H1 (cell line): ENCODE measurements at regions not wholly inside any gene's neighbourhood (a gene's known extent, or its start where the extent isn't known, plus 50 kb on each side); places are given as distances from the start of the nearest gene placed in this dataset.

Experiments used
- CTCF ChIA-PET: fragments of 300-600 bp; sonication (Branson Sonifier 250); formaldehyde crosslinking; loops from one replicate; lab custom pipeline; 2021; ENCODE audit not compliant: partially characterized antibody; lab: Charles Lee
- POLR2A ChIA-PET: fragments of 300-600 bp; sonication (Branson Sonifier 250); formaldehyde crosslinking; loops from one replicate; lab custom pipeline; 2021; ENCODE audit warnings: inconsistent platforms; ENCODE audit not compliant: partially characterized antibody; lab: Charles Lee
- DNase-seq, 2 experiments: peaks; one replicate each; pipeline versions ENCODE4 v3.0.0 to v3.0.0-alpha.2; 2010 to 2022; ENCODE audit warnings: low spot score in 2 of 2, low read depth in 1 of 2, mixed read lengths in 1 of 2
- FAIRE-seq: peaks from 2 replicates; lab custom pipeline; 2011; peaks lifted over from hg19 to GRCh38; lab: Jason Lieb, UNC
- H2AFZ ChIP-seq: 2 replicates; pipeline ENCODE4 v1.8.1; 2012; ENCODE audit warnings: low read length, inconsistent platforms
- H2AK5ac ChIP-seq: 2 replicates; pipeline ENCODE4 v1.6.1; 2013; ENCODE audit warnings: low read depth, low read length
- H2BK120ac ChIP-seq: replicated peaks from 2 replicates; pipeline ENCODE3; 2013; ENCODE audit warnings: low read depth, low read length, inconsistent platforms
- H2BK12ac ChIP-seq: 2 replicates; pipeline ENCODE4 v1.6.1; 2013; ENCODE audit warnings: low read depth, low read length
- H2BK15ac ChIP-seq: 2 replicates; pipeline ENCODE4 v1.6.1; 2013; ENCODE audit warnings: low read length
- H2BK20ac ChIP-seq: 2 replicates; pipeline ENCODE4 v1.6.1; 2013; ENCODE audit warnings: low read length
- H2BK5ac ChIP-seq: 2 replicates; pipeline ENCODE4 v1.6.1; 2013; ENCODE audit warnings: low read depth, low read length
- H3K14ac ChIP-seq: 2 replicates; pipeline ENCODE4 v1.6.1; 2013; ENCODE audit warnings: inconsistent platforms; ENCODE audit not compliant: insufficient read length
- H3K18ac ChIP-seq: 2 replicates; pipeline ENCODE4 v1.6.1; 2013; ENCODE audit warnings: low read length; ENCODE audit errors: extremely low read depth
- H3K23ac ChIP-seq: 2 replicates; pipeline ENCODE4 v1.6.1; 2013; ENCODE audit warnings: inconsistent platforms; ENCODE audit not compliant: insufficient read length
- H3K23me2 ChIP-seq: 2 replicates; pipeline ENCODE4 v1.6.1; 2013; ENCODE audit warnings: low read depth, low read length
- H3K27ac ChIP-seq: 2 replicates; pipeline ENCODE4 v1.6.1; 2011; ENCODE audit warnings: low read depth, low read length, inconsistent platforms
- H3K27me3 ChIP-seq, 4 experiments: replicated peaks in 1 of 4; 1 replicate in 1 of 4; 2 replicates in 3 of 4; pipeline versions ENCODE4 v1.6.1 to v1.8.1; 2011 to 2013; ENCODE audit warnings: low read length in 3 of 4, mild to moderate bottlenecking in 3 of 4, inconsistent platforms in 2 of 4, mixed read lengths in 2 of 4, moderate library complexity in 1 of 4; ENCODE audit not compliant: control insufficient read depth in 3 of 4, insufficient read depth in 3 of 4; ENCODE audit errors: extremely low read depth in 1 of 4
- H3K36me3 ChIP-seq, 4 experiments: 2 replicates each; pipeline versions ENCODE4 v1.6.1 to v1.8.1; 2011 to 2013; ENCODE audit warnings: mild to moderate bottlenecking in 4 of 4, low read length in 3 of 4, moderate library complexity in 2 of 4, control low read depth in 1 of 4, inconsistent platforms in 1 of 4; ENCODE audit not compliant: insufficient read depth in 4 of 4, control insufficient read depth in 2 of 4
- H3K4ac ChIP-seq: replicated peaks from 2 replicates; pipeline ENCODE3; 2013; ENCODE audit warnings: low read length, low read depth, mixed read lengths, inconsistent platforms; ENCODE audit not compliant: insufficient read length
- H3K4me1 ChIP-seq, 4 experiments: replicated peaks in 1 of 4; 1 replicate in 1 of 4; 2 replicates in 3 of 4; pipeline versions ENCODE4 v1.6.1 to v1.8.1; 2011 to 2013; ENCODE audit warnings: low read length in 3 of 4, inconsistent platforms in 2 of 4, mixed read lengths in 1 of 4; ENCODE audit not compliant: insufficient read depth in 4 of 4, control insufficient read depth in 3 of 4
- H3K4me2 ChIP-seq, 2 experiments: 2 replicates each; pipeline versions ENCODE4 v1.6.1 to v1.8.1; 2011 to 2013; ENCODE audit warnings: low read depth in 2 of 2, low read length in 2 of 2, control low read depth in 1 of 2, inconsistent platforms in 1 of 2, mild to moderate bottlenecking in 1 of 2; ENCODE audit not compliant: insufficient read depth in 1 of 2
- H3K4me3 ChIP-seq, 4 experiments: fragments of 200-600, 300-600 bp in 1 of 4; sonication (generic), shearing (Covaris generic), sonication (Bioruptor Twin) in 1 of 4; 2 replicates each; pipeline versions ENCODE4 v1.5.1 to v1.8.1; 2011 to 2016; ENCODE audit warnings: low read length in 4 of 4, low read depth in 3 of 4, control low read depth in 2 of 4, inconsistent platforms in 2 of 4, mild to moderate bottlenecking in 2 of 4, mixed read lengths in 1 of 4, moderate library complexity in 1 of 4; ENCODE audit not compliant: insufficient read depth in 2 of 4; ENCODE audit errors: extremely low read depth in 1 of 4
- H3K56ac ChIP-seq: replicated peaks from 2 replicates; pipeline ENCODE3; 2013; ENCODE audit warnings: low read depth, mild to moderate bottlenecking, mixed read lengths, low read length, inconsistent platforms; ENCODE audit not compliant: insufficient read length
- H3K79me1 ChIP-seq: 2 replicates; pipeline ENCODE4 v1.6.1; 2013; ENCODE audit warnings: low read depth, low read length, control low read depth
- H3K79me2 ChIP-seq, 2 experiments: 2 replicates each; pipeline versions ENCODE4 v1.6.1 to v1.8.1; 2012 to 2013; ENCODE audit warnings: low read length in 2 of 2, mild to moderate bottlenecking in 2 of 2, inconsistent platforms in 1 of 2; ENCODE audit not compliant: insufficient read depth in 2 of 2, control insufficient read depth in 1 of 2
- H3K9ac ChIP-seq, 4 experiments: replicated peaks in 1 of 4; 1 replicate in 1 of 4; 2 replicates in 3 of 4; pipeline versions ENCODE4 v1.6.1 to v1.8.1; 2011 to 2013; ENCODE audit warnings: low read depth in 3 of 4, low read length in 3 of 4, control low read depth in 2 of 4, mild to moderate bottlenecking in 2 of 4, moderate library complexity in 2 of 4, inconsistent platforms in 1 of 4; ENCODE audit errors: extremely low read depth in 1 of 4
- H3K9me3 ChIP-seq, 2 experiments: 2 replicates each; pipeline versions ENCODE4 v1.6.1 to v1.8.1; 2012 to 2013; ENCODE audit warnings: mild to moderate bottlenecking in 2 of 2, moderate library complexity in 2 of 2, control low read depth in 1 of 2, inconsistent platforms in 1 of 2, low read depth in 1 of 2, low read length in 1 of 2, mixed read lengths in 1 of 2; ENCODE audit not compliant: insufficient read depth in 2 of 2
- H4K20me1 ChIP-seq, 2 experiments: replicated peaks in 1 of 2; 2 replicates each; pipeline versions ENCODE3 to v1.8.1; 2011 to 2013; ENCODE audit warnings: inconsistent platforms in 2 of 2, low read length in 2 of 2, mild to moderate bottlenecking in 1 of 2; ENCODE audit not compliant: insufficient read depth in 2 of 2, control insufficient read depth in 1 of 2
- H4K5ac ChIP-seq: 2 replicates; pipeline ENCODE4 v1.6.1; 2013; ENCODE audit warnings: low read length, low read depth, mixed read lengths, inconsistent platforms; ENCODE audit not compliant: insufficient read length
- H4K8ac ChIP-seq: 2 replicates; pipeline ENCODE4 v1.8.0; 2013; ENCODE audit warnings: mild to moderate bottlenecking, moderate library complexity, low read length, inconsistent platforms; ENCODE audit not compliant: insufficient read depth; ENCODE audit errors: extremely low read depth
- H4K91ac ChIP-seq: replicated peaks from 2 replicates; pipeline ENCODE3; 2013; ENCODE audit warnings: low read length, mixed read lengths, inconsistent platforms; ENCODE audit not compliant: insufficient read length
- BACH1 ChIP-seq: IDR thresholded peaks from 2 replicates; pipeline ENCODE4 v1.6.1; 2012; ENCODE audit warnings: low read length, improper control_type of control experiment
- CEBPB ChIP-seq: IDR thresholded peaks from 2 replicates; pipeline ENCODE4 v1.6.1; 2012; ENCODE audit warnings: low read depth, low read length
- CHD2 ChIP-seq: IDR thresholded peaks from 2 replicates; pipeline ENCODE4 v1.6.1; 2012; ENCODE audit warnings: low read length, improper control_type of control experiment
- CTCF ChIP-seq, 3 experiments: IDR thresholded peaks; 1 replicate in 2 of 3; 2 replicates in 1 of 3; pipeline versions ENCODE4 v1.5.1 to v1.6.1; 2011; ENCODE audit warnings: low read length in 3 of 3, mild to moderate bottlenecking in 3 of 3, inconsistent platforms in 2 of 3, low read depth in 1 of 3, moderate library complexity in 1 of 3; ENCODE audit not compliant: insufficient read depth in 1 of 3; ENCODE audit errors: control extremely low read depth in 1 of 3
- E2F6 ChIP-seq: IDR thresholded peaks from 2 replicates; pipeline ENCODE4 v1.6.1; 2012; ENCODE audit warnings: inconsistent platforms
- FOSL1 ChIP-seq: IDR thresholded peaks from 2 replicates; pipeline ENCODE4 v1.6.1; 2011; ENCODE audit warnings: mild to moderate bottlenecking, low read depth, low read length, moderate library complexity; ENCODE audit not compliant: insufficient read depth
- PHF8 ChIP-seq: fragments of 200-600 bp; sonication (generic); conservative IDR thresholded peaks from 2 replicates; pipeline ENCODE4 v1.7.1; 2012; ENCODE audit warnings: low read depth, mild to moderate bottlenecking, inconsistent platforms, low read length, moderate library complexity
- RAD21 ChIP-seq, 2 experiments: IDR thresholded peaks in 1 of 2; conservative IDR thresholded peaks in 1 of 2; 2 replicates each; pipeline ENCODE4 v1.6.1; 2011; ENCODE audit warnings: low read depth in 2 of 2, low read length in 2 of 2, improper control_type of control experiment in 1 of 2, inconsistent platforms in 1 of 2, mild to moderate bottlenecking in 1 of 2, moderate library complexity in 1 of 2
- RBBP5 ChIP-seq: IDR thresholded peaks from 2 replicates; pipeline ENCODE4 v1.7.1; 2012; ENCODE audit warnings: low read depth, mild to moderate bottlenecking, inconsistent platforms, low read length, moderate library complexity, borderline replicate concordance
- SP2 ChIP-seq: IDR thresholded peaks from 2 replicates; pipeline ENCODE4 v1.6.1; 2012; ENCODE audit warnings: mild to moderate bottlenecking, low read length, inconsistent platforms
- WGBS, 2 experiments: shearing (Covaris generic) in 1 of 2; methylation state at CpG; one replicate each; pipeline versions ENCODE4 v1.1.6 to v1.1.7; 2013 to 2015; ENCODE audit warnings: low lambda C conversion rate in 2 of 2, mixed read lengths in 2 of 2, inconsistent platforms in 1 of 2, low coverage in 1 of 2, missing lambda C conversion rate in 1 of 2; ENCODE audit not compliant: insufficient replicate concordance in 2 of 2, insufficient coverage in 1 of 2, insufficient read length in 1 of 2; ENCODE audit errors: extremely low coverage in 1 of 2, missing lambda C conversion rate in 1 of 2; 5-methylcytosine and 5-hydroxymethylcytosine counted together

DNA sequence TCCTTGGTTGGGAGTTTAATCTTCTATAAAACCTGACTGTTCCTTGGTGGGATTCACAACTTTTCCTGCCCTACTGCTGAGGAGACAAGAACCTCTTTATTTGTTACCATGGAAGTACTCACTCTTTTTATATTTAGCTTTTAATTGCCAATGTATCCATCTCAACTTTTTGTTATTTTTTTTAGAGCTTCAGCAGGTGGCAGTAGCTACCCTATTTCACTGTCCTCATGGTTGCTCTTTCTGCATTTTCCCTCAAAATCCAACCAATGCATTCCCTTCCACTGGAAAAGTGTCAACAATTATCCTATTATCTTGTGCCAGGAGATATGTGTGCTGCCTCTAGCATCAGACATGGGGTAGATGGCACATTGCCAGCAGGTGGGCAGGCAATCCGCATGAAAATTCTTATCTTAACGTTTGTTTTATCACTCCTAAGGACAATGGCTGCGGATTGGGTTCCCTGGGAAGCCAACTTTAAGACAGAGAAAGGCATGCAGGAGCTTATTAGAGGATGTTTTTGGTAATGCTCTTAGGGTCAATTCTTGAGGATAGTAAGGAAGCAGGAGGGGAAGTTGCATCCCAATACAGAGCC lies 406.4 kb downstream of the SNAPC1 start:
- H3K23me2 ChIP-seq = no peaks in the 10 kb centered on the region
- H3K4ac ChIP-seq = no peak overlapping the region
- no peak overlapping the region for H2BK120ac ChIP-seq
- no peak overlapping the region for H4K8ac ChIP-seq
- no peak overlapping the region for H3K14ac ChIP-seq
- no peak overlapping the region for H2BK5ac ChIP-seq
- no peaks in the 10 kb centered on the region for H4K20me1 ChIP-seq
- no peak overlapping the region for H2BK12ac ChIP-seq
- CTCF ChIA-PET = interaction anchor here (0.5 to 2.7 kb wide), 18 partner anchors 9 to 1916 kb away, joined by 3 to 19 read pairs (median 4); partner anchors contain the start of gene RHOJ
- H2BK20ac ChIP-seq = no peak overlapping the region
- no peak overlapping the region for H3K27ac ChIP-seq
- no peak overlapping the region for H3K56ac ChIP-seq
- peaks cover 0 to 1% (median 0%) of the 10 kb centered on the region in 4 experiments; a peak in 1 of 7 replicates for H3K27me3 ChIP-seq
- no peak overlapping the region for H2AK5ac ChIP-seq
- no peak overlapping the region for H3K23ac ChIP-seq
- H2BK15ac ChIP-seq = no peak overlapping the region
- no peak overlapping the region for H3K18ac ChIP-seq
- 49% methylated on average over 3 of the region's 3 CpGs; no CpG with 5 or more reads in 1 of the 2 experiments for WGBS, 2 experiments
- no peak for DNase-seq
- H3K79me1 ChIP-seq = no peaks in the 10 kb centered on the region
- no peak overlapping the region for H2AFZ ChIP-seq
- H3K4me3 ChIP-seq = no peak overlapping the region
- no peak overlapping the region for H4K91ac ChIP-seq
- H3K9ac ChIP-seq = no peak overlapping the region
- H3K36me3 ChIP-seq = no peaks in the 10 kb centered on the region
- H3K4me1 ChIP-seq = no peaks in the 10 kb centered on the region
- H3K9me3 ChIP-seq = no peaks in the 10 kb centered on the region
- no peak overlapping the region for H3K4me2 ChIP-seq
- no peaks in the 10 kb centered on the region for H3K79me2 ChIP-seq
- POLR2A ChIA-PET = no interaction called here
- no peak for FAIRE-seq
- H4K5ac ChIP-seq = no peak overlapping the region
- TF ChIP-seq CEBPB (no peak), CTCF (IDR thresholded peaks at IDR 0.05; ENCODE audit: control extremely low read depth in 1 of 3, insufficient read depth in 1 of 3, low read depth in 1 of 3, low read length in 3 of 3) (peak in 1 of 3 experiments; percentile 22; a peak in 1 of 4 replicates), BACH1 (no peak), PHF8 (no peak), SP2 (no peak), RBBP5 (no peak), E2F6 (peak; percentile 37; the same call in 1 of the 2 replicates), FOSL1 (no peak), RAD21 (IDR thresholded peaks at IDR 0.05 in 1 of 2, conservative IDR thresholded peaks at IDR 0.05 in 1 of 2; ENCODE audit: low read depth in 2 of 2, low read length in 2 of 2) (peak; percentile 64 to 65), CHD2 (no peak)
